K562 (cell line): ENCODE measurements at regions not wholly inside any gene's neighbourhood (a gene's known extent, or its start where the extent isn't known, plus 50 kb on each side); places are given as distances from the start of the nearest gene placed in this dataset.

Experiments
- ATAC-seq: fragments of 200-7000 bp; cut with Tn5 transposase; 3 replicates; pipeline ENCODE4 v1.9.1; 2020; ENCODE audit warnings: moderate library complexity
- BruUV-seq: library from RNA; stranded (reverse); fragments of 400-500 nt; replicated peaks from 2 replicates; lab custom pipeline; 2021; lab: Mats Ljungman, UMichigan
- CTCF ChIA-PET: fragments of 300-600 bp; formaldehyde crosslinking; extraction: SDS; loops from one replicate; lab custom pipeline; 2021; ENCODE audit warnings: low intra/inter-chr PET ratio; lab: Yijun Ruan, JAX
- POLR2A ChIA-PET: fragments of 300-600, 350-650 bp; sonication (Branson Sonifier 250); formaldehyde crosslinking; extraction: SDS; loops from one replicate; lab custom pipeline; 2021; ENCODE audit warnings: antibody characterized with exemption, inconsistent platforms; lab: Yijun Ruan, JAX
- DNase-seq, 4 experiments: peaks; one replicate each; pipeline versions ENCODE4 v3.0.0 to v3.0.0-alpha.2; 2011 to 2018; ENCODE audit warnings: low spot score in 3 of 4, mixed read lengths in 3 of 4; ENCODE audit errors: extremely low read depth in 1 of 4
- FAIRE-seq: peaks from 2 replicates; lab custom pipeline; 2011; peaks lifted over from hg19 to GRCh38; lab: Jason Lieb, UNC
- H2AFZ ChIP-seq: 2 replicates; pipeline ENCODE4 v1.6.0; 2011; ENCODE audit warnings: low read depth, low read length, control low read depth, inconsistent platforms
- H3K27ac ChIP-seq: fragments of 200-600 bp; 3 replicates; pipeline ENCODE4 v1.8.0; 2011; ENCODE audit warnings: low read depth, mild to moderate bottlenecking, control low read depth, inconsistent platforms, low read length, moderate library complexity, mixed read lengths; ENCODE audit errors: extremely low read depth
- H3K27me3 ChIP-seq, 2 experiments: fragments of 300-600 bp in 1 of 2; 2 replicates in 1 of 2; 3 replicates in 1 of 2; pipeline versions ENCODE4 v1.6.0 to v1.8.0; 2011; ENCODE audit warnings: inconsistent platforms in 2 of 2, low read length in 2 of 2, mild to moderate bottlenecking in 1 of 2, mixed read lengths in 1 of 2, moderate library complexity in 1 of 2; ENCODE audit not compliant: control insufficient read depth in 2 of 2, insufficient read depth in 2 of 2
- H3K36me3 ChIP-seq: fragments of 300-600 bp; 3 replicates; pipeline ENCODE4 v1.8.0; 2011; ENCODE audit warnings: mild to moderate bottlenecking, low read length, inconsistent platforms; ENCODE audit not compliant: control insufficient read depth, insufficient read depth
- H3K4me1 ChIP-seq, 2 experiments: fragments of 200-600 bp in 1 of 2; replicated peaks in 1 of 2; 2 replicates in 1 of 2; 3 replicates in 1 of 2; pipeline versions ENCODE4 v1.5.1 to v1.8.0; 2011; ENCODE audit warnings: inconsistent platforms in 2 of 2, low read length in 2 of 2, mild to moderate bottlenecking in 1 of 2, mixed read lengths in 1 of 2, moderate library complexity in 1 of 2; ENCODE audit not compliant: control insufficient read depth in 2 of 2, insufficient read depth in 2 of 2
- H3K4me2 ChIP-seq: 2 replicates; pipeline ENCODE4 v1.6.1; 2011; ENCODE audit warnings: low read length, control low read depth, inconsistent platforms, mixed read lengths; ENCODE audit not compliant: insufficient read depth
- H3K4me3 ChIP-seq: fragments of 200-600 bp; sonication (generic), shearing (Covaris generic); 2 replicates; pipeline ENCODE4 v1.5.1; 2016; ENCODE audit warnings: control low read depth, inconsistent platforms
- H3K79me2 ChIP-seq: fragments of 200-600 bp; 3 replicates; pipeline ENCODE4 v1.8.0; 2011; ENCODE audit warnings: low read length, inconsistent platforms; ENCODE audit not compliant: control insufficient read depth, insufficient read depth
- H3K9ac ChIP-seq, 2 experiments: 2 replicates each; pipeline versions ENCODE4 v1.6.0 to v1.6.1; 2011; ENCODE audit warnings: low read depth in 2 of 2, low read length in 2 of 2, control low read depth in 1 of 2, inconsistent platforms in 1 of 2, mild to moderate bottlenecking in 1 of 2, mixed read lengths in 1 of 2; ENCODE audit not compliant: insufficient read depth in 1 of 2
- H3K9me1 ChIP-seq: one replicate; pipeline ENCODE4 v1.6.0; 2011; ENCODE audit warnings: inconsistent platforms, mild to moderate bottlenecking, low read length, moderate library complexity; ENCODE audit not compliant: control insufficient read depth, insufficient read depth
- H3K9me3 ChIP-seq: replicated peaks from 2 replicates; pipeline ENCODE4 v1.5.1; 2011; ENCODE audit warnings: low read depth, low read length, inconsistent platforms; ENCODE audit not compliant: control insufficient read depth, insufficient read depth
- H4K20me1 ChIP-seq: replicated peaks from 2 replicates; pipeline ENCODE4 v1.6.1; 2011; ENCODE audit warnings: low read length, inconsistent platforms, mixed read lengths; ENCODE audit not compliant: control insufficient read depth, insufficient read depth
- ESRRA ChIP-seq: fragments of 450-650 bp; IDR thresholded peaks from 2 replicates; pipeline ENCODE4 v1.6.1; 2014; ENCODE audit warnings: low read depth, mild to moderate bottlenecking, moderate library complexity, borderline replicate concordance
- HDGF ChIP-seq: fragments of 450-650 bp; IDR thresholded peaks from 2 replicates; pipeline ENCODE4 v1.6.1; 2016
- NFE2 ChIP-seq: IDR thresholded peaks from 2 replicates; pipeline ENCODE4 v1.6.1; 2014; ENCODE audit warnings: antibody characterized with exemption, low read depth
- ZFP36 ChIP-seq: fragments of 150-350 bp; IDR thresholded peaks from 2 replicates; pipeline ENCODE4 v1.6.1; 2018; ENCODE audit warnings: low read length, low read depth; ENCODE audit not compliant: partially characterized antibody
- ZNF830 ChIP-seq: fragments of 250-450 bp; sonication (Bioruptor Pico); IDR thresholded peaks from 2 replicates; pipeline ENCODE4 v1.5.0; 2021; ENCODE audit warnings: mild to moderate bottlenecking
- WGBS: fragments of 100-300 bp; shearing (Covaris generic); methylation state at CpG from one replicate; pipeline ENCODE4 v1.1.6; 2016; ENCODE audit warnings: low coverage, mixed read lengths; ENCODE audit not compliant: insufficient coverage; ENCODE audit errors: missing lambda C conversion rate; 5-methylcytosine and 5-hydroxymethylcytosine counted together
- in situ Hi-C: fragments of 300-500 bp; cut with MboI; formaldehyde crosslinking; loops from 4 replicates; pipeline ENCODE4 v1.15.0; 2018; ENCODE audit warnings: inconsistent platforms, mixed read lengths
- intact Hi-C: fragments of 100-400 bp; cut with micrococcal nuclease; formaldehyde crosslinking; loops from 2 replicates; pipeline ENCODE4 v1.14.2; 2022
- TF ChIP-seq, protein P1 (sequence below): sonication (generic); formaldehyde crosslinking; IDR thresholded peaks from 2 replicates; pipeline ENCODE4 v1.8.1; 2023; ENCODE audit warnings: mild to moderate bottlenecking, missing genetic modification reagents
- TF ChIP-seq, protein P2 (sequence below): fragments of 250-450 bp; sonication (Bioruptor Pico); IDR thresholded peaks from 2 replicates; pipeline ENCODE4 v1.8.0; 2022; ENCODE audit warnings: inconsistent platforms, mild to moderate bottlenecking, moderate library complexity, borderline replicate concordance
- TF ChIP-seq, protein P3 (sequence below): conservative IDR thresholded peaks from 2 replicates; pipeline ENCODE4 v1.6.1; 2011; ENCODE audit warnings: low read depth, mild to moderate bottlenecking, low read length; ENCODE audit not compliant: control insufficient read depth

DNA sequence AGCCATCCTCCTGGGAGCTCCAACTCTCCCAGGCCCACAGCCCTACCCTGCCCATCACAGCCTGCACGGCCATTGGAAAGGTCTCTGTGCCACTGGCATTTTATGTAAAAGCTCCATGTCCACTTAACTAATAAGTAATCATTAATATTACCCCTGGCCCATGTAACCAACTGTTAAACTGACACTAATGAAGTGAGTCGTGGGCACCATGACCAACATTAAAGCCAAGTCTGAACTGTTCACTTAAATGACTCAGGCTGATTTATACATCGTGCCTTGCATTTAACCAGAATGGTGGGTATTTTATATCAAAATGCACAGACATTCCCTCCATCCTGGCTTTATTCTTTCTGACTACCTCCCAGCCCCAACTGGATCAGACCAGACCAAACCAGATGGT is 229.3 kb downstream of the SOX9 start (continued):
- TF ChIP-seq, protein P1, sequence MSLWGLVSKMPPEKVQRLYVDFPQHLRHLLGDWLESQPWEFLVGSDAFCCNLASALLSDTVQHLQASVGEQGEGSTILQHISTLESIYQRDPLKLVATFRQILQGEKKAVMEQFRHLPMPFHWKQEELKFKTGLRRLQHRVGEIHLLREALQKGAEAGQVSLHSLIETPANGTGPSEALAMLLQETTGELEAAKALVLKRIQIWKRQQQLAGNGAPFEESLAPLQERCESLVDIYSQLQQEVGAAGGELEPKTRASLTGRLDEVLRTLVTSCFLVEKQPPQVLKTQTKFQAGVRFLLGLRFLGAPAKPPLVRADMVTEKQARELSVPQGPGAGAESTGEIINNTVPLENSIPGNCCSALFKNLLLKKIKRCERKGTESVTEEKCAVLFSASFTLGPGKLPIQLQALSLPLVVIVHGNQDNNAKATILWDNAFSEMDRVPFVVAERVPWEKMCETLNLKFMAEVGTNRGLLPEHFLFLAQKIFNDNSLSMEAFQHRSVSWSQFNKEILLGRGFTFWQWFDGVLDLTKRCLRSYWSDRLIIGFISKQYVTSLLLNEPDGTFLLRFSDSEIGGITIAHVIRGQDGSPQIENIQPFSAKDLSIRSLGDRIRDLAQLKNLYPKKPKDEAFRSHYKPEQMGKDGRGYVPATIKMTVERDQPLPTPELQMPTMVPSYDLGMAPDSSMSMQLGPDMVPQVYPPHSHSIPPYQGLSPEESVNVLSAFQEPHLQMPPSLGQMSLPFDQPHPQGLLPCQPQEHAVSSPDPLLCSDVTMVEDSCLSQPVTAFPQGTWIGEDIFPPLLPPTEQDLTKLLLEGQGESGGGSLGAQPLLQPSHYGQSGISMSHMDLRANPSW (CRISPR knock-in tag), result no peak
- TF ChIP-seq, protein P2, sequence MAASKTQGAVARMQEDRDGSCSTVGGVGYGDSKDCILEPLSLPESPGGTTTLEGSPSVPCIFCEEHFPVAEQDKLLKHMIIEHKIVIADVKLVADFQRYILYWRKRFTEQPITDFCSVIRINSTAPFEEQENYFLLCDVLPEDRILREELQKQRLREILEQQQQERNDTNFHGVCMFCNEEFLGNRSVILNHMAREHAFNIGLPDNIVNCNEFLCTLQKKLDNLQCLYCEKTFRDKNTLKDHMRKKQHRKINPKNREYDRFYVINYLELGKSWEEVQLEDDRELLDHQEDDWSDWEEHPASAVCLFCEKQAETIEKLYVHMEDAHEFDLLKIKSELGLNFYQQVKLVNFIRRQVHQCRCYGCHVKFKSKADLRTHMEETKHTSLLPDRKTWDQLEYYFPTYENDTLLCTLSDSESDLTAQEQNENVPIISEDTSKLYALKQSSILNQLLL (CRISPR knock-in tag), result no peak
- TF ChIP-seq ZNF830 (no peak), HDGF (no peak), NFE2 (no peak), ESRRA (no peak)

DNA sequence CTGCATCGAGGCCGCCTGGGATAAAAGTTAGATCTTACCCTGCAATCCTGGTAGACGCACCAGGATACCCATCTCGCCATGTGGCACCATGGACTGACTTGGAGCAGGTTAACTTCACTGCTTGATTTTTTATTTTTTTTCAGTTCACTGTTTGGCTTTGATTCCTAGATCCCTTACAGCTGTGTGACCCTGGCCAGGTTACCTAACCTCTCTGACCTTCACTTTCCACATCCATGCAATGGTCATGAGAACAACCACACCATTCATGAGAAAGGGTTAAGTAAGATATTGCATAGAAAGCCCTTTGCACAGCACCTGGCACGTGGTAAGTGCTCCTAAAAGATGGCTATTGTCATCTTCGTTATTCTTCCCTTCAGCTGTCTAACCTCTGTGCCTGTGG is 230.5 kb downstream of the SOX9 start:
- Histone ChIP-seq H3K9me3 (no peaks in the 10 kb centered on the region), H3K4me1 (no peaks in the 10 kb centered on the region), H3K79me2 (no peaks in the 10 kb centered on the region), H3K27ac (no peak overlapping the region), H3K36me3 (no peaks in the 10 kb centered on the region), H3K4me3 (no peak overlapping the region), H3K4me2 (no peak overlapping the region), H3K9ac (no peak overlapping the region), H4K20me1 (no peaks in the 10 kb centered on the region), H2AFZ (no peak overlapping the region), H3K27me3 (peaks cover 0 to 9% of the 10 kb centered on the region in 2 experiments; a peak in 3 of 5 replicates), H3K9me1 (no peaks in the 10 kb centered on the region)
- WGBS, result 0% methylated on average over 6 of the region's 6 CpGs
- peak; percentile 36 for TF ChIP-seq ZFP36
- TF ChIP-seq, protein P3, sequence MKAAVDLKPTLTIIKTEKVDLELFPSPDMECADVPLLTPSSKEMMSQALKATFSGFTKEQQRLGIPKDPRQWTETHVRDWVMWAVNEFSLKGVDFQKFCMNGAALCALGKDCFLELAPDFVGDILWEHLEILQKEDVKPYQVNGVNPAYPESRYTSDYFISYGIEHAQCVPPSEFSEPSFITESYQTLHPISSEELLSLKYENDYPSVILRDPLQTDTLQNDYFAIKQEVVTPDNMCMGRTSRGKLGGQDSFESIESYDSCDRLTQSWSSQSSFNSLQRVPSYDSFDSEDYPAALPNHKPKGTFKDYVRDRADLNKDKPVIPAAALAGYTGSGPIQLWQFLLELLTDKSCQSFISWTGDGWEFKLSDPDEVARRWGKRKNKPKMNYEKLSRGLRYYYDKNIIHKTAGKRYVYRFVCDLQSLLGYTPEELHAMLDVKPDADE, result no peak
- in situ Hi-C loops, result no loop called here
- no TSS peak for BruUV-seq
- intact Hi-C loops, result no loop called here
- FAIRE-seq (no peak), ATAC-seq (no peak), DNase-seq (no peak)
- CTCF ChIA-PET, result no interaction called here
- POLR2A ChIA-PET, result interaction anchor here (0.6 kb wide), 1 partner anchor 16 kb away, joined by 3 read pairs; no protein-coding TSS in a partner anchor
